Hepatocyte (in vitro differentiated cells): ENCODE measurements at regions not wholly inside any gene's neighbourhood (a gene's known extent, or its start where the extent isn't known, plus 50 kb on each side); places are given as distances from the start of the nearest gene placed in this dataset.

Source experiments
- CTCF ChIP-seq: fragments of 200-600 bp; sonication (generic); IDR thresholded peaks from 2 replicates; pipeline ENCODE4 v1.5.1; 2016; ENCODE audit warnings: antibody characterized with exemption, mild to moderate bottlenecking; ENCODE audit not compliant: poor library complexity
- EZH2 ChIP-seq: fragments of 200-600 bp; sonication (generic); IDR thresholded peaks from 2 replicates; pipeline ENCODE4 v1.6.1; 2016; ENCODE audit warnings: antibody characterized with exemption, mild to moderate bottlenecking, borderline replicate concordance
- EZH2phosphoT487 ChIP-seq: fragments of 200-600 bp; sonication (generic); IDR thresholded peaks from one replicate; pipeline ENCODE4 v1.6.1; 2018; ENCODE audit warnings: antibody characterized with exemption, mild to moderate bottlenecking, low read depth, moderate library complexity; ENCODE audit not compliant: unreplicated experiment, severe bottlenecking

- TF ChIP-seq CTCF (no peak), EZH2phosphoT487 (no peak), EZH2 (no peak)
Measured at GRCh38 chr2:18384242-18384641, 176.2 kb downstream of the RDH14 start.
